HS-27A (cell line): ENCODE measurements at regions not wholly inside any gene's neighbourhood (a gene's known extent, or its start where the extent isn't known, plus 50 kb on each side); places are given as distances from the start of the nearest gene placed in this dataset.

Experiments used
- DNase-seq: peaks from one replicate; pipeline ENCODE4 v3.0.0-alpha.2; 2012; ENCODE audit warnings: low read depth, missing footprints

DNA sequence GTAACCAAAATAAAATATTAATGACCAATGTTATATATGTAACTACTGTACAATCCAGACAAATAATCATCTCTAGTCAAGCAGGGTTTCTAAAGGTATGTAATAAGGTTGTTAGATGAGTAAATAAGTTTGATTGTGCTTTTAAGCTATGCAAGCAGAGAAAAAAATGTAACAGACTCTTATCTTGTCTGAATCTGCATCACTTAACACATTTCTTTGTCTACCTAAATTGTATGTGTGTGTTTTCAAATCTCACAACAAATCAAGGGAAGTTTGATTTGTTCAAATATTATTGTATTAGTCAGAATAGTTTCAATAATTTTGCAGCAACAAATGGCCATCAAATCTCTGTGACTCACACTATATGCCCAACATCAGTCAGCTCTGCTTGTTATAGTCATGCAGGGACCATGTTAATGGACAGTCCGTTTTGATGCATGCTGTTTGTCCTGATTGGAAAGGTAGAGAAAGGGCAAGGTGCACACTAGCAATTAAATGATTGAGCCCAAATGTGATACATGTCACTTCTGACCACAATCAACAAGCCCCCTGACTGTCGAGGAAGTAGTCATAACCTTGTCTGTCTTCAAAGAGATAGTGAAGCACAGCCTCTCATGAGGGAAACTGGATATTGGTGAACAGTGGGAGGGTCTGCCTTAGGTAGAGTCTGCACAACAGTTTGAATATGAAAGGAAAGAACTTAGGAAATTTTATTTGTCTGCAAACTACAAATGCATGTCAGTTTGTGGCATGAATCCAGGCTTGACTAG, 349.4 kb upstream of the SATB1 start:
- no peak for DNase-seq

DNA sequence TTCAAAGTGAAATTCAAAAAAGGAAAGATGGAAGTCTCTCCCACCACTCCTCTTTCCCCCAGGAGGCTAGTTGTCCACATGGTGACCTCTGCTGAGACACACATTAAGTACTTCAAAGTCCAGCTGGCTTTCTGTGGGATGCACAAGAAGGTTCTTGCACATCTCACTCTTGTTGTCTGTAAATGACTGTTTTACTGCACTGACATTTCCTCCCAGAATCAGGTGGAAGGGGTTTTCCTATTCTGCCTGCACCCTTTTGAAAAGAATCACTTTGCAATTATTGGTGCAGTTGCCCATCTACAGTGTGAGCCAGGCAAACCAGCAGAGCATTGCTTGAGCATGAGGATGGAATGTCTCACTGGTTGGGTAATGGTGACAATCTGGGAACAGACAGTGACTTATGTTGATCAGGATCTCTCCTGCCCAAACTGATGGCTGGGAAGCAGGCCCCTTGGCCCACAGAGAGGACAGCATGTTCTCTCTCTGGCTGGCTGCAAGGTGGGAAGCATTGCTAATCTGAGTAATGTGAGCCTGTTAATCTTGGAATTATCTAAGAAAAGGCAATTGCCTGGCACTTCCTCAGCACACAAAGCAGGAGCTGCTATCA, 347.7 kb upstream of the SATB1 start:
- no peak for DNase-seq

GRCh38 chr3:18771931-18772330, 346.8 kb upstream of the SATB1 start:
- DNase-seq: no peak

DNA sequence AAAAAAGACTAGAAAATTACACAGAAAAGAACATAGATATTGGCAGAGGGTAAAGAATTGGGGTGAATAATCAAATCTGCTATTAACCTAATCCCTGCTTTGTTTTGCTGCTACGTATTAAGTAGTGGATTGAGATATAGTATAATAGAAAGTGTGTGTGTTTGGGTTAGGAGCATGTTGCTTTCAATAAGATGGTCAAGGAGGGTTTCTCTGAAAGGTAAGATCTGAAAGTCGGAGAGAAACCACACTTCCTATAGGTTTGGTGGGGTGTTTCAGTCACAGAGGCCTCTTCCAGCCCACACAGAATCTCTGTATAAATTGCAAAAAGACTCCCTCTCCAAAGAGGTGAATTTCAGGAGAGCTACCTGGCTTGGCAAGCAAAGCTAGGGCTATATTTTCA, 345.7 kb upstream of the SATB1 start:
- no peak for DNase-seq

GRCh38 chr3:18767756-18768303, 342.7 kb upstream of the SATB1 start:
- DNase-seq: no peak

DNA sequence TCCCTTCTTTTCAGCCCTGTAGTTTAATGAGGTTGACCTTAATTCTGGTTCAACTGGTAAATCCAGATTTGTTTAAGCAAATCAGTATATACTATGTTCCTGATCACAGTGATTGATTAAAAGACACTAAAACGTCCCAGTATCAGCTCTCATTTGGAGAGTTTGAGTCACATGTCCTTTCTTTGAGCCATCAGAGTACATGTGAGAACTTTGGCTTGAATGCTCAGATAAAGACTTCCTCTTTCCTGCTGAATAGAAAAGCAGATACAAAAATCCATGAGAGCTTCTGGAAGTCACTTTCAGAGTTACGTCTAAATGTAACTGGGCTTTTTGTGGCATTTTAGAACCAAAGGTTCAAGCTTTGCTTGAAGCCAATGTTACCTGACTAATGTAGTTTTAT, 341.8 kb upstream of the SATB1 start:
- DNase-seq: no peak

GRCh38 chr3:18765662-18766061, 340.5 kb upstream of the SATB1 start:
- no peak for DNase-seq

DNA sequence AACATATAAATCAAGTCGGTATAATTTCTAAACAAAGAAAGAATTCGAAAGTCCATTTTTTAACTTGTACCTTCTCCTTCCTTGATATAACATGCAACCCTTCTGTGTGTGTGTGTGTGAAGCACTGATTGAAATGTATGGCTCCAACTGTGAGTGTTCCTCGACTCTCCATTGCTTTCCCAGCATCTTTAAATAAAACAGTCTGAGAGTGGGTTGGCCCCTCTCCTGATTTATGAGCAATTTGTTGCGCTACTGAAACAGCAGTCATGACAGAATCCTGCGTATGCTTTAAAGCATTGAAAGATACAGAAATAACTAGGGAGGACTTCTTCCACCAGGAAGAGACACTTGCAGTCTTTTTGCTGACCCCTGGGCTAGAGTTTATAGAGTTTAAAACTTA, 340.0 kb upstream of the SATB1 start:
- DNase-seq: no peak

- no peak for DNase-seq
These were observed 336.4 kb upstream of the SATB1 start for GRCh38 chr3:18761530-18761929.

- peak; percentile 14 for DNase-seq
These were observed 333.0 kb upstream of the SATB1 start for GRCh38 chr3:18758047-18758704.

DNA sequence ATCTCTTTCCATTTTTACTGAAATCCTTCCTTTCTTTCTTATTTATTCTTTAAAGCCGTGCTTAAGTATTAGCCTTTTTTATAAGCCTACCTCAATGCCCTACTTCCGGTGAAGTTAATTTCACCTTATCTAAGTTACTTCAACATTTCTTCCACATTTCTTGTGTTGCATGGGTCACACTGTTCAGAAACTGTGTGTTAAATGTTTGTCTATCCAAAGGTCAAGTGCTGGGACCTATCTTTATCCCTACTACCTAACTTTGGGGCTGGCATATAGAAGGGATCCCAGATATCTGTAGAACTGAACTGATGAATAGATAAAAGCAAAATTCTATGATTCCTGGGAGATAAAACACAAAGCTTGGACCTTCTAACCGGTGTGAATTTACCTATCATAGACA, 332.3 kb upstream of the SATB1 start:
- DNase-seq: no peak

- DNase-seq: no peak
These were observed 327.3 kb upstream of the SATB1 start for GRCh38 chr3:18752273-18752934.

DNA sequence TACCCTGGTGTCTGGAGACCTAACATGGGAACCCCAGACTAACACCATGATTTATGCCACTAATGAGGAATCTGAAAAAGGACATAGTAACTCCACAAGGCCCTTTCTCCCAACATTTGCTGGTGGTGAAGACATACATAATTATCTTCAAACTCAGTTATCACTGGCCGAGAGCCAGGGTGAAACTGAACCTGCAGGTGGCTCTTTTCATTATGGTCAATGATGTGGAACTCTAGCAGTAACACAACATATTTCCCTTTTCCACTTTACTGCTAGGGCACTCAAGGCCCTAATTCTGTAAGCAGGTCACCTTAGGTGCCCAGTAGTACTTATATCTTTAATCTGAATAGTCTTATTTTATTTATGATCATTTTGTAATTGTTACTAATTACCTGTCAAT, 326.4 kb upstream of the SATB1 start:
- no peak for DNase-seq

DNA sequence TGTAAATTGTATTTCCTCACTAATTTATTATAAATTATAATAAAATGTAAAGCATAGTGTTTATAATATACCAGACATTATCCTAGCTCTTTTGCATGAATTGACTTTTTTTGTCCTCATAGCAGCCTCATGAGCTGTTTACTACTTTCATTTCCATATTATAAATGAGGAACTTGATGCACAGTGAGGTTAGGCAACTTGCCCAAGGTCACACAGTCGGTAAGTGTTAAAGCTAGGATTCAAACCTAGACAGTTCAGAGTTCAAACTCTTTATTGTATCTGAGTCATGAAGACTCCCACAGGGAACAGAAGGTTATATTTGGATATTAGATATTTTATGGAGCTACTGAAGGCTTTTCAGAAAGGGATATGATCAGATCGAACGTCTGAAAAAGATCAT, 322.2 kb upstream of the SATB1 start:
- DNase-seq: no peak

GRCh38 chr3:18745472-18745871, 320.3 kb upstream of the SATB1 start:
- DNase-seq: no peak

- DNase-seq: no peak
These were observed 319.3 kb upstream of the SATB1 start for GRCh38 chr3:18744472-18744871.

GRCh38 chr3:18743761-18744160, 318.6 kb upstream of the SATB1 start:
- no peak for DNase-seq

GRCh38 chr3:18740631-18741583, 315.8 kb upstream of the SATB1 start:
- no peak for DNase-seq

DNA sequence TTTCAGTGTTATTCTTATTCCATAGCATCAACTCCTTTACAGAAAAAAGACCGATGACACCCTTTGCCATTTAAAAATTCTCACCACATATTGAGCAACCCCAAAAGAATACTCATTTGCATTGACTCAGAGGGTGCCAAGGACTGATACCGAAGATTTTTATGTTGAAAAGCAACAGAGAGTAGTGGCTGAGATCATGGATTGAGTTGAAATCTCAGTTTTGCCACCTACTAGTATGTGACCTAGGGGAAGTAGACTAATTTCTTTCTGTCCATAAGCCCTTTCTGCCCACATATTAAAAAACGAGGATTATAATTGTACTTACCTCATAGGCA, 313.9 kb upstream of the SATB1 start:
- no peak for DNase-seq

DNA sequence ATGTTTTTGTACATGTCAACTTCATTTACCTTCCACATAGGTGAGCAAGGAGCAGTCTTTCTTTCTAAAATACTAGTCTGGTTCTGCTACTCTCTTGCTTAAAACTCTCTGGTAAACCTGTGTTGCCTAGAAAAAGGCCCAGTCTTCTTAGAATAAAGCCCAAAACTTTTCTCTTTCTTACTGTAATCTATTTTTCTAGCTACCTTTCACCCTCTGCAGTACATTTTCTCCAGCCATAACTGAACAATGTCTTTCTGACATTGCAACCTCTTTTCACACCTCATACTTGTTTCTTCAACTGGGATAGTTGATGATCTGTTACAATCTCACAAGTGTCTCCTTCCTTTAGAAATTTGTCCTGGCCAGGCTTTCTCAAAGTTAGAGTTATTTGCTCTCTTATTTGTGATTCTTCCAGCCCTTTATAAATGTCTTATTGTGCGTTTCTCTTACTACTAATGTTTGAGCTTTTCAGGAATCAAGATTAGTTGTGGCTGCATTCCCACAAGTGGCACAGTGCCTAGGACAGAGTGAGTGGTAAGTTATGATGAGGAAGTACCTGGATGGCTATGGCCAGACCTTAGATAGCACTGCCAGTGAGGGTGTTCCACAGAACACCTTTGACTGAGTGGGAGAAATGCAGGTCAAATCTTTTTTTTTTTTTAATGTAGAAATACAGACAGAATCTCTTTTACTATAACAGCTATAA, 313.4 kb upstream of the SATB1 start:
- DNase-seq: no peak

DNA sequence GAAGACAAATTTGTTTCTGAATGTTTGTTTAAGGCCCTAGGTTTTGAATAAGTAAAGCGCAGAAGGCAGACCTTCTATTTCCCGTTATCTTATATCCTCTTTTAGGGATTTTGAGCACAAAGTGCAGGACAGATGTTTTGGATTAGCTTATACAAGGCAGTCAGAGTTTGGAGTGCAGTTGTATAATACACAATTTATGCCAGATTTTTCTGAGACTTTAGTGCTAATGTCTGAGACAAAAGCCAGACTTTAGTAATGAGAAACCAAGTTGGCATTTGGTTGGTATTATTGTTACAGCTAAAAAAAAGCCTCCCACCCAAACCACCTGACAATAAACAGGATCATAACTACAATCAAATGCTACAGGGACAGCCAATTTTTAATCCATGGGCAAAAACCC, 309.9 kb upstream of the SATB1 start:
- no peak for DNase-seq
